ENCODE measurements at regions not wholly inside any gene's neighbourhood (a gene's known extent, or its start where the extent isn't known, plus 50 kb on each side); places are given as distances from the start of the nearest gene placed in this dataset.
A peak's percentile ranks its signal among the peaks of the same experiment; 100 is the strongest.

DNA sequence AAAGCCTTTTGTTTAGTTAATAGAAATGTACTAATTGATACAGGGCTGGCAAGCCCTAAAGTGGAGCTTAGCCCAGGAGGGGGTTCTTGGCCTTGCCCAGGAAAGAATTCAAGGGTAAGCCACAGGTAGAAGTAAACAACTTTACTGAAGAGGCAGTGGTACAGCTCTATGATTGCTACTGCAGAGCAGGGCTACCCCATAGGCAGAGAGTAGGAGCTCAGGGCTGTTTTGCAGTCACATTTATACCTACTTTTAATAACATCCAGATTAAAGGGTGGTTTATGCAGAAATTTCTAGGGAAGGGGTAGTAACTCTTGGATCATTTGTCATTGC lies 680.4 kb upstream of the GJE1 start:
- no peak for DNase-seq (ENCODE audit: low read depth)

DNA sequence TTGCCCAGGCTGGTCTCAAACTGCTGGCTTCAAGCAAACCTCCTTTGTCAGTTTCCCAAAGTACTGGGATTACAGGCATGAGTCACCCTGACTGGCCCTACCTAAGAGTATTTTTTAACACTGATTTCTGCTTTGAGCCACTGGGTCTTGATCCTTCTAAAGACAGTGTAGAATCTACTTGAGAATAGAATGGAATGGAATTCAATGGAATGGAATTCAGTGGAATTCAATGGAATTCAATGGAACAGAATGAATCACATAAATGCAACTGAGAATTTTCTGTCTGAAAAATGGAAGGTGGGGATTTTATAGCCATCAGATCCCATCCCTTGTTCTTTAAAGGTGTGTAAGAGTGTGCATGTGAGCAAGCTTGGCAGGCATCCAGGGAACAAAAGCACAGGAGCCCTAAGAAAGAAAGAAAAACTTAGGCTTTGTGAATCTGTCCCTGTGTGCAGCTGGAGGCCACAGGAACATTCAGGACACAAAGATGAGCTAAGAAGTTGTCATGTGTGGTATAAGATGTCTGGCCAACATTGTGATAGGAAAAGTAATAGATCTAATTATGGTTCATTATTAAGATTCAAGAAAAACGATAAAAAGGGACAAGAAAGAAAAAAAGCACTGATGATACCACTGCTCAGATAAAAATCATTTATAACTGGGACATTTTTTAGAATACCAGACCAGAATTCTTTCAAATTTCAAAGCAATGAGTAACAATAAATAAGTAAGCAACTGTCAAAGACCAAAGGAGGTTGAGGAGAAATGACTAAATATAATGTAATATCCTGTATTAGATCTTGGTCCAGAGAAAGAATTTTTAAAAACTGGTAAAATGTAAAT lies 681.0 kb upstream of the GJE1 start:
- peak; percentile 72 for DNase-seq (ENCODE audit: low read depth)

DNA sequence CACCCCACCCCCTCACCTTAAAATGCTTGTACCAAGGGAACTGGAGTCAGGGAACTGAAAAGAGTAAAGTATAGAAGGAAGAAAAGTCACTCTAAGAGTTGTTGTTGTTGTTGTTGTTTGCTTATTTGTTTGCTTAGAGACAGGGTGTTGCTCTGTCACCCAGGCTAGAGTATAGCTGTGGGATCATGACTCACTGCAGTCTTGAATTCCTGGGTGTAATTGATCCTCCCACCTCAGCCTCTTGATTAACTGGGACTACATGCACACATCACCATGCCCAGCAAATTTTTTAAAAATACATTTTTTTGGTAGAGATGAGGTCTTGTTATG lies 681.6 kb upstream of the GJE1 start:
- DNase-seq (ENCODE audit: low read depth) = no peak

DNA sequence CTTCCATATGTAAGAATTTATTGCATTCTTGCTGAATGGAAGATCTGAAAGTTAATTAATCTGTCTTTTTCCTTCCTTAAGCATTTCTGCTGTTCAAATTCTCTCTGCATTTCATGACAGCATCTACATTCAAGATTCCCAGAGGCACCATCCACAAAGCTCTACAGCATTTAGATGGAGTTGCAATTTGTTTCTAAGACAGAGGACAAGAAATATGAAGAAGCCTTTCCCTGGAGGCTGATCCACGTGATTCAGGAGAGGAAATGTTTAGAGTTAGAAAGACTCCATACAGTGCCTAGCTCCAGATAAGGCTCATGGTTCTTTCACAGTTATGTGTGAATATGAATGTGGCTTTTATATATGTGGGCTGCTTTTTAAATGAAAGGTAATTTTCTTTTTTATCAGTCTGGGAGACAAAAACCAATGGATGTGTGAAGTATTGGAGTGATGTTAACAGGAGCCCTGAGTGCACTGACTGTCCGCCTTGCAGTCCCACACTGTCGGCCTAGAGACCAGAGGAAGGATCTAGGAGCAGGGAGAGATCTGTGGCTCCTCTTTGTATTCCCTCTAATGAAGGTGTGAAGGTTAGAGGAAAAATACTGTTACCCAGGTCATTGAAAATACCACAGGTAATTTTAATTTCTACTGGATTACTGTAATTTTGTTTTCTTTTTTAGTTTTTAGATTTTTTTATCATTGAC lies 686.6 kb upstream of the GJE1 start:
- DNase-seq (ENCODE audit: low read depth) = no peak

DNA sequence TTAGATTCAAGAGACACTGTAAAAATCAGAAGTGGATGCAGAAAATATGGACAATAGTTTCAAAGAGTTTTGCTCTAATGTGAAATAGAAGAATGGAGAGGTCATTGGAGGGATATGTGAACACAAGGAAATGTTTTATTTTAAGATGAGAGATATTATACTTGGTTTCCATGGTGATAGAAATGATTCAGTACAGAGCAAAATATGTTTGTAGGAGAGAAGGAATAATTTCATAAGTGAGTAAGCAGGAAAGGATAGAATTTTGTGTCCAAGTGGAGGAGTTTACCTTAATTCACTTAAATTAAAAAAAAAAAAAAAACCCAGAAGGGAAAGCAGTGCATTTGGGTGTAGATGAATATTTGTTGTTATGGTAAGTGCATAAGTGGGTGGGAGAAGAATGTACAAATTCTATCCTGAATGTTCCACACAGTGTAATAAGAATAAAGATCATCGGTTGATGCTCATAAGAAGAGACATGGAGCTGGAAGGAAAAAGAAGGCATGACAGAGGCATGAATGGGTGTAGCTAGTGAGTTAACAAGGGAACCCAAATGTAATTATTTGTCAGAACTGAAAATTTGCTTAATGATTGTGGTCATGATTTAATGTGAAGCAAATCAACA lies 688.9 kb upstream of the GJE1 start:
- DNase-seq (ENCODE audit: low read depth) = no peak

DNA sequence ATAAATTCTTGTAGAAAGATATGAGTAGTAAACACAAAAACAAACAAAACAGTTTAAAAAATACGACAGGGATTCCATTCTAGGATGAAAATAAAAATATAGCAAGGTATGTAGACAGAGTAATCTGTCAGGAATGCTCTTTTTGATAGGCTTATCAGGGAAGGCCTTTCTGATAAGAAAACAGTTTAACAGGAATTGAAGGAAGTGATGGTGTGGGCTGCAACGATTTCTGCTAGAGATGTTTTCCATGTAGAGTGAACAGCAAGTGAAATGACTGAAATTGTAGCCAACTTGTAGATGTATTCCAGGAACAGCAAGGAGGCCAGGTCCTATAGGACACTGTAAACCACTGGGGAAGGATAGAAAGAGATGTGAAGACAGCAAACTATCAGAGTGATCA lies 689.7 kb upstream of the GJE1 start:
- DNase-seq (ENCODE audit: low read depth) = no peak

DNA sequence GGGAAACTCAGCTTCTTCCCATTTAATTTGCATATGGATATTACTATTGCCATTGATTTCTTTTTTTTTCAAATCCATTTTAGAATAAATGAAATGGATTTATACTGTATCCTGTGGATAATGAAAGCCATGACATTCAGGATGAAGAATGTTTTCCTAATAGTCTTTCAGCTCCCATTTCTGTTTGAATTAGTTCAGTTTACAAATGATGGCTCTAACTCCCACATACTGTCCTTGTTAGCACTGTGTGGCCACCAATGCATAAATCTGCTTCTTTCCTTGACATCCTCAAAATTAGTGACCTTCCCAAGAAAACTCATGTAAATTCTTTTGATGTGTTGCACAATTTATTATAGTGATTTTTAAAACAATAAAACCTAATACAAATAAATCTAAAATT lies 693.2 kb upstream of the GJE1 start:
- DNase-seq (ENCODE audit: low read depth) = no peak

DNA sequence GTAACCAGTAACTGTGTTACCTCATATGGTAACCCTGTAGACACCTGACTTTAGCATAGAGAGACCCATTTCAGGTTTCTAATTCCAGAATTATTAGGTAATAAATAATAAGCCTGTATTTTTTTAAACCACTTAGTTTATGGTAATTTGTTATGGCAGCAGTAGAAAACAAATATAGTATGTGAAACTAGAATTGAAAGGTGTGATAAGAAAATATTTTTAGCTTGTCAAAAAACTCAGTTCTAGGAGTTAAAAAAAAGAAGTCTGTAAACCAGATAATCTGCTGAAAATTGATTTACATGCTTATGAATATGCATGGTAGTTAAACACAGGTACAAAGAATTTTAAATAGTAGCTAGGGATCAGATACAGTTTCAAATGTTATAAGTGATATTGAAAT lies 695.0 kb upstream of the GJE1 start:
- no peak for DNase-seq (ENCODE audit: low read depth)

DNA sequence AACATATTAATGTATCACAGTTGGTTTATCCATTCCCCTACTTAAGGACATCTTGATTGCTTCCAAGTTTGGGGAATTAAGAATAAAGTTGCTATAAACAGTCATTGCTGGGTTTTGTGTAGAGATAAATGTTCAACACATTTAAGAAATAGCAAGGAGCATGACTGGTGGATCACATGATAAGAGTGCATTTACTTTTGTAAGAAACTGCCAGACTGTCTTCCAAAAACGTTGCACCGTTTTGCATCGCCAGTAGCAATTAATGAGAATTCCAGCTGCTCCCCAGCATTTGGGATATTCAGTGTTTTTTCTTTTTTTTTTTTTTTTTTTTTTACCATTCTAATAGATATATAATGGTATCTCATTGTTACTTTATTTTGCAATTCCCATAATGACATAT lies 695.7 kb upstream of the GJE1 start:
- no peak for DNase-seq (ENCODE audit: low read depth)

DNA sequence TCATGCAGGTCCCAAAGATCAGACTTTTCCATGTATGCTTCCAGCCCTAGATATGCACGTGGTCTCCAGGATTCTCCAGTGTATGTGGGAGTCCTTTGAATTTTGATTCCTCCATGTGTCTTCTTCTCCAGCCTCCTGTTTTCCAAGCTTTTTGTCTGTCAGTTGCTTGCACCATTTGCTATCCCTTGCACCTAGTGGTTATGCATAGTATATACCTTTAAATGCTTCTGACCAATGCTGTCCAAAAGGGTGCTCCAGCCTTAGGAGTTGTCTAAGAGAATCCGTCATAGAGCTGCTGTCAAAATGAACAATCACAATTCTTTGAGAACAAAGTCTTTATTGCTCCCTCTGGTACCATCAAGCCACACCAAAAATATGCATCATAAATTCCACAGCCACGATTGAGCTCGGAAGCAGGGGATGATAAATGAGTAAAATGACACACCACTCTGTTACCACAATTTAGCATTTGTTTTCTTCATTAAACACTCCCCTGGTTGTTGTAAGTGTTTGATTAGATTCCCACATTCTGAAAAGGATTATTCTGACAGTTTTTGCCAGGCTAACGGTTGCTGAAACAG lies 706.2 kb upstream of the GJE1 start:
- peak; percentile 7 for DNase-seq (ENCODE audit: low read depth)

DNA sequence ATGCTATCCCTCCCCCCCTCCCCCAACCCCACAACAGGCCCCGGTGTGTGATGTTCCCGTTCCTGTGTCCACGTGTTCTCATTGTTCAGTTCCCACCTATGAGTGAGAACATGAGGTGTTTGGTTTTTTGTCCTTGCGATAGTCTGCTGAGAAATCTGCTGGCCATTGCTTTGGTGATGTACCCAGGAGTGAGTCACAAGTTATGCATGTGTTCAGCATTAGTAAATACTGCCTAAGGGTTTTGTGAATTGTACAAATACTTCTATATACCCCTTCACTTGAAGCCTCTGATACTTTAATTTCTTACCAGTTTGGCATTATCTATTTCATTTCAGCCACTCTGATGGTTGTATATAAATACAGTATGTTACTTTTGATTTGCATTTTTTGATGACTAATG lies 711.3 kb upstream of the GJE1 start:
- peak; percentile 90 for DNase-seq (ENCODE audit: low read depth)

DNA sequence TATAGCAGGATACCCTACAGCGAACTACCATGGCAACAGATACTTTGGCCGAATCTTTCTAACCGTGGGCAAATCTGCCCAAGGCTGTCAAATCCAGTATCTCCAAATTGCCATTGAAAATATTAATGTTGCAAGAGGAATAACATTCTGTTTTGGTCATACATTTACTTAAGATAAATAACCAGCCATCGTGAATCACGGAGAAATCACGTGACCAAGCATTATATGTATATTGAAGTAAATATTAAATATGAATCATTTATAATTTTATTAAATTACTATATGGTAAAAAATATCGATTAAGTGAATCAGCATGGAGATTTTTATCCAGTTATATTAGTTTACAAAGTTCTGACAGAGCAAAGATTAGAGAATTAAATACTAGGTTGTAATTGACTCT lies 714.6 kb upstream of the GJE1 start:
- DNase-seq (ENCODE audit: low read depth) = no peak

DNA sequence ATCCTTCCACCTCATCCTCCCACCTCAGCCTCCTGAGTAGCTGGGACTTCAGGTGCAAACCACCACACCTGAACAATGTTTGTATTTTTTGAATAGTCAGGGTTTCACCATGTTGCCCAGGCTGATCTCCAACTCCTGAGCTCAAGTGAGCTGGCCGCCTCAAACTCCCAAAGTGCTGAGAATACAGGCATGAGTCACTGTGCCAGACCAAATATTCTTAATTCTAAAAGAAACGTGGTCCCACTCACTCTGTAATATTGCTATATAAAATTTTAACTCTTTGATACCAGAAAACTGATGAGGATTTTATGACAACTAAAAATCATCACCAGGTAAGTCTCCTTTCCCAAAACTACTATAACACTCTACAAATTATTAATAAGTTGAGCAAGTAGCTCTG lies 716.8 kb upstream of the GJE1 start:
- no peak for DNase-seq (ENCODE audit: low read depth)

DNA sequence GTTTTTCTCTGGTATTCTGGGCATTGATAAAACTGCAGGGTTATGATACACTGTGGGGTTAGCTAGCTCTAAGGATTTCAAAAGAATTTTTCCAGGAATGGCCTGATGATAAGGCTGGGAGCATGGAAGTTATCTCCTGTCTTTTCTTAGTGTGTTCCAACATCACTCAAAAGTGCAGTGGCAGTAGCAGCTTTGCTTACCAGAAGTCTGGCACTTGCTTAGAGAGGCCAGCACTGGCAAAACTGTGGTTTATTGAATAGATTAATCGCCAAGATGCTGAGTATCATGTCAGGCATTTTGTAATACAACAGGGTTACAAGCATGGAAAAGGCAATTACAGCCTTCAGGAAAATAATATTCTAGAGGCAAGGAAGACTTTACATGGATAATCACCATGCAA lies 719.5 kb upstream of the GJE1 start:
- DNase-seq (ENCODE audit: low read depth) = no peak

DNA sequence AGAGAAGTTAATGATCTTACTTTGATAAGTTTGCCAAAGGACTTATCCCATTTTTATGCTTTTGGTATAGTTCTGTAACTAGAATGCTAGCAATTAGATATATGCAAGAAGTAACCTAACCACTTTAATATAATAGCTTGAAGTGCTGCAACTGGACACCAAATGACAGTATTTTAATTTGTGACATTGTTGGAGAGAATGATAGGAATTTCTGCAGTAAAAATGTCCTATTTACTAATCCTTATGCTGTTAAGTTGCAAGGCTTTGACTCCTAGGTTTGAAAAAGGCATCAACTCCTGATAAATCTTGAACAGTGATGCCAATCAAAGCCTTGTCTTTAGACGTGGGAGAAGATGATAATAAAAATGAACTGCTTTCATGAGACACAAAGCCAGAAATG lies 726.0 kb upstream of the GJE1 start:
- no peak for DNase-seq (ENCODE audit: low read depth)

DNA sequence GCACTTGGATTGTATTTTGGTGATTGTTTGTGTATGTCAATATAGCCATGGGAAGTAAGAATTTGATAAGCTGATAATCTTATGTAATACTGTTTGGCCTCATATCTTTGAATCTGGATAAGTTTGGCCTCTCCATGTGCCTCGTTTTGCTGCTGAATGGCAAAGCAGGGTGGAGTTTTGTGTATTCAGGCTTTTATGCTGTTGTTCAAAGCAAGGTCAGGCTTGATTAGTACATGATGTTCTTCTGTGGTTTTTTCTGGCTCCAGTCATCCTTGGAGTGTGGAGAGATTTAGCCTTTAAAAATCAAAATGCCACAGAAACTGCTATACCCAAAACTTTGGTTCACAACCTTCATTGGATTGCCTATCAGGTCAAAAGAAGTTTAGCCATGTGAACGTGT lies 728.9 kb upstream of the GJE1 start:
- peak; percentile 11 for DNase-seq (ENCODE audit: low read depth)

DNA sequence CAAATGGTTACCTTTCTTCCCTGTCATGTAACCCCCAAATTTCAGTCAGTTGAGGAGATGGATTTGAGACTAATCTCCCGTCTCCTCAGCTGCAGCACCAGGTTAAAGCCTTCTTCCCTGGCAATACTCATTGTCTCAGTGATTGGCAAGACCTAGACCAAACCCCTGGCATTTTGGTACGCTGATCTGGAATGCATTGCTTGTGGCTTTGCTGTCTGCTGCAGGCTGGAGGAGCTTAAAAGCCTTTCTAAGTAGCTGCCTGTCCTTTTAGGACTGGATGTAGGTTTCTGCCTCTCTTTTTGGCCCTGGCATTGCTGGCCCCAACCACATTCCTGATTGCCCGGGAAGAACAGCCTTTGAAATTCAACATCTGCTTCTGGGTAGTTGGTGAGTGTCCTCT lies 729.6 kb upstream of the GJE1 start:
- DNase-seq (ENCODE audit: low read depth) = no peak

DNA sequence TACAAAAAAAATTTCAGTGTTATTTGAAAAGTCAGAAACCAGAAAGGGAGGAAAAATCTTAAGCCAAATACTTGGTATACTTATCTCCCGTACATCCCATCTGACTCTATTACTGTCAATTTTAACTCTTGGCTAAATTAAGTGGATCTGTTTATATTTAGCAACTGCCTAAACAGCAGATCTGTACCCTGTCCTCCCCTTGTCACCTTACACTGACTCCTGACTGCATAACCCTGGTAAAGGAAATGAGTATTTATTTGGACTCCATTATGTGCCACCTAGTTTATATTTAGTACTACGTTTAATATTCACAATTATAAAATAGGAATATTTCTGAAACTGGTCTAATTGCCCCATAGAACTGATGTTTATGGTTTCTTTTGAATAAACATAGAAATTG lies 730.2 kb upstream of the GJE1 start:
- DNase-seq (ENCODE audit: low read depth) = no peak

DNA sequence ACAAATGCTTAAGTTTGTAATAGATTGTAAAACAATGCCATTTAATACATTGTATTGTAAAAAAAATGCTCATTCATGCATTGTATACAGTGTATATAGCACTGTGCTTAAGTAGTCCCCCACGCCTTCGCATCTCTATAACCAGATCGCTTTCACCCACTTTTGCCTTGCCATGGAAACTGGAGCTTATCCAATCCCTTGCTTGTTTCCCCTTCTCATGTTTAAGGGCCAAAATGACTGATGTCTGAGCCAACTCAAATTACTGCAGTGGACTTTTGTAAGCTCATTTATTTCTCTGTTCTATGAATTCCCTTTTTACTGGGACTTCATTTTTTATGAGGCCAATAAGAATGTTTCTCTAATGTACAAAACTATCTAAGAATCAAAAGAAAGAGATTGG lies 730.9 kb upstream of the GJE1 start:
- DNase-seq (ENCODE audit: low read depth) = no peak

DNA sequence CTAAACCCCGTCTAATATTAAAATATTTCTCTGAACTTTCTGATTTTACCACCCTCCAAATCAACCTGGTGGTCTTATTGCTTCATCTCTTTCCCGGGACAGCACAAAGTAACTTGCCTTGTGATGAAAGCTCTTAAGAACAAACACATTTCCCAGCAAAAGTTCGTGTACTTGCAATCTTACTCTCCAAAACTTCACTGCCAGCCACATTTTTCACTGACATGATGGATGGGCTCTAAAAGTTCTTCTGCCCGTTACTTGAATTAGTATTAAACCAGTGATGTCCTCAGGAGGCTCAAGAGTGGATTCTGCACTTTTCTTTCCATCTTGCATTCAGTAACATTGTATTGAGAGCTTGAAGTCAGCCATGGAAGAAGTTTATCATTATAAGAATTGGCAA lies 731.6 kb upstream of the GJE1 start:
- no peak for DNase-seq (ENCODE audit: low read depth)

DNA sequence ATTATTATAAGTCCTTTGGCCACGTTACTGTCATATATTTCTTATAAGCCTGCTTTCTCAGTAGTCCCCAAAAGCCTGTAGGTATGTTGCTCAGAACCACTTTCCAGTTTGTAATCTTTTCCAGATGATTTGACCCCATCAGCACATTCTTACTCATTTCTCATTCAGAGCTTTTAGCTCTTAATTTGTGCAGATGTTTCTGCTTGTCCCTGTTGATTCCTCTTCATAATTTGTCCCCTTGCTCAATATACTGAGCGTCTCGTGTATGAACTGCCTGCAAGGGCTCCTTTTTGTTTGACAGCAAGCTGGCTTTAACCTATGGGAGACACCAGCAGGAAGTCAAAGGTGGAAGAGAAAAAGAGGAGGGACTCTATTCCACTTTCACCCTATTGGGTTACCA lies 733.8 kb upstream of the GJE1 start:
- peak; percentile 15 for DNase-seq (ENCODE audit: low read depth)

DNA sequence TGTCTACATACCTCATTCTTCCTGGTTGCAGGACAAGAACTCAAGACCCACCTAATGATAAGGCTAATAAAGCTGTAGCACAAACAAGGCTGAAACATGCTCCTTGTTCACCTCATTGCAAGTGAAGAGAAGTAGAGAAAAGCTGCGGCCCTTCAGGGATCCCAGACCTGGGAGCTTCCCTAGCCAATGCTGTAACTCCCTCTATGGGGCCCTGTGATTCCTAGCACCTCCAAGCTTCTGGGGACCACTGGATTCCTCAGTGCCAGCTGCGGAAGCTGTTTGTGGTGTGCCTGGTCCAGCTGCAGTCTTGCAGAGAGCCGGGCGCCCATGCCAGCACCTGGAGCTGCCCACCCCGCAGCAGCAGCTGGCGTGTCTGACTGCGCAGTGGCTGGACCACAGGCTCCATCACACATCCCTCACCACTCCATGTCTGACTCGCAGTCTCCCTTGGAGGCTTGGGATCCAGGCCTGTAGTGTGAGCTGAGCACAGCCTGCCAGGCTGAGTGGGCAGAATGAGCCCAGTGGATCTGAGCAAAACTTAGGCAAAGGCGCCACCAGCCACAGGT lies 737.2 kb upstream of the GJE1 start:
- DNase-seq (ENCODE audit: low read depth) = no peak

DNA sequence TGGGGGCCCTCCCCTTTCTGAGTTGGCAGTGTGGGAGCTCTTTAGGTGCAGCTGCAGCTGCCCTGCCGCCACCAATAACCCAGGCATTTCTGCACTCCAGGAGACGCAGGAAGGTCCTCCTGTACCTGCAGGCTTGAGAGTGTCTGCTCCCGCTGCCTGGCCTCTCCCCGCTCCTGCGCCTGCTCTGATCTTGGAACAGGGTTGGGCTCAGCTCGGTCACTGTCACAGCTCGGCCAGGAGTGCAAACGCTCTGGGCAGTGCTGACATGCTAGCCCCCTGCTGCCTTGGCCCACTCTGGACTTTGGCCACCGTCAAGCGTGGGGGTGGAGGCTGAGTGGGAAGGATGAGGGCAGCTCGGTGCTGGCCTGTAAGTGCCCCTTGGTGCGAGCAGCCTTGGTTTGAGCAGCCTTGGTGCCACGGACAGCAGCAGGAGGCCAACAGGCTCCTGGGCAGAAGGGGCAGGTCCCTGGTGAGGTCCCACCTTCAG lies 738.1 kb upstream of the GJE1 start:
- DNase-seq (ENCODE audit: low read depth) = no peak

All from RPMI7951 (cell line).